Hematopoietic multipotent progenitor cell treated with erythropoietin and hydrocortisone succinate and interleukin-3 and kit ligand, for 8 days (in vitro differentiated cells): ENCODE measurements at regions not wholly inside any gene's neighbourhood (a gene's known extent, or its start where the extent isn't known, plus 50 kb on each side); places are given as distances from the start of the nearest gene placed in this dataset.

Experiments used
- DNase-seq: peaks from one replicate; pipeline ENCODE4 v3.0.0-alpha.2; 2015

GRCh38 chr5:5711112-5711511, 288.6 kb downstream of the ICE1 start:
- DNase-seq, result no peak

GRCh38 chr5:5710471-5710870, 288.0 kb downstream of the ICE1 start:
- DNase-seq, result no peak

- no peak for DNase-seq
Measured at GRCh38 chr5:5708367-5708919, 286.0 kb downstream of the ICE1 start.

- no peak for DNase-seq
Measured at GRCh38 chr5:5705010-5705409, 282.5 kb downstream of the ICE1 start.

- no peak for DNase-seq
Measured at GRCh38 chr5:5704352-5704751, 281.9 kb downstream of the ICE1 start.

GRCh38 chr5:5702934-5703333, 280.5 kb downstream of the ICE1 start:
- no peak for DNase-seq

GRCh38 chr5:5700549-5700948, 278.1 kb downstream of the ICE1 start:
- no peak for DNase-seq

GRCh38 chr5:5699062-5699461, 276.6 kb downstream of the ICE1 start:
- no peak for DNase-seq

- DNase-seq, result no peak
Measured at GRCh38 chr5:5695266-5695665, 272.8 kb downstream of the ICE1 start.

GRCh38 chr5:5688925-5689310, 266.4 kb downstream of the ICE1 start:
- no peak for DNase-seq

- no peak for DNase-seq
Measured at GRCh38 chr5:5688194-5688924, 265.9 kb downstream of the ICE1 start.

GRCh38 chr5:5687113-5687512, 264.6 kb downstream of the ICE1 start:
- DNase-seq, result no peak

GRCh38 chr5:5686356-5686755, 263.9 kb downstream of the ICE1 start:
- no peak for DNase-seq

GRCh38 chr5:5685737-5686136, 263.3 kb downstream of the ICE1 start:
- DNase-seq, result no peak

GRCh38 chr5:5683174-5683573, 260.7 kb downstream of the ICE1 start:
- no peak for DNase-seq

GRCh38 chr5:5678909-5679308, 256.4 kb downstream of the ICE1 start:
- no peak for DNase-seq

GRCh38 chr5:5677738-5678137, 255.3 kb downstream of the ICE1 start:
- DNase-seq, result no peak

GRCh38 chr5:5676218-5676617, 253.7 kb downstream of the ICE1 start:
- DNase-seq, result no peak

GRCh38 chr5:5675511-5675910, 253.0 kb downstream of the ICE1 start:
- DNase-seq, result no peak

GRCh38 chr5:5671823-5672222, 249.3 kb downstream of the ICE1 start:
- no peak for DNase-seq

- no peak for DNase-seq
Measured at GRCh38 chr5:5667136-5667554, 244.7 kb downstream of the ICE1 start.

- DNase-seq, result no peak
Measured at GRCh38 chr5:5666369-5666768, 243.9 kb downstream of the ICE1 start.

GRCh38 chr5:5666076-5666365, 243.5 kb downstream of the ICE1 start:
- no peak for DNase-seq

GRCh38 chr5:5665225-5666075, 243.0 kb downstream of the ICE1 start:
- DNase-seq, result no peak
